ENCODE measurements at regions not wholly inside any gene's neighbourhood (a gene's known extent, or its start where the extent isn't known, plus 50 kb on each side); places are given as distances from the start of the nearest gene placed in this dataset.

DNA sequence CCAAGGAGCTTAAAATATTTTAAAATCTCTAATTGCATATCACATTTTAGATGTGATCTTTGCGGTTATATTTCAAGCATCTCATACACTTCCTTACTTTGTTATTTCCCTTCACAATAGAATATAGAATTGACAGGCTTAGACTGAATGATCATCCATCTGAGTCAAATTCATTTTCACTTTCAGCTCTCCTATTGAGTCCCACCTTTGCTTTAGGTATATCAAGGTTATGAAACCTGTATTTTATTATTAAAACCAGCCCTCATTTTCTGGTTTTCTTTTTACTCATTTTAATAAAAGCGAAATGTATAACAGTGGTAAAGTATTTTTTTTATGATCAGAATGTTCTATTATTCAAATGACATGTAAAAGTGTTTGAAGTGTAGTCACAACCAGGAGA is 162.9 kb upstream of the KYNU start:
- no peak for TF ChIP-seq HNF4A (conservative IDR thresholded peaks at IDR 0.05)
- TF ChIP-seq JUND (IDR thresholded peaks at IDR 0.05) = no peak
- no peak for TF ChIP-seq REST (IDR thresholded peaks at IDR 0.05)
- no peak for TF ChIP-seq ATF3 (IDR thresholded peaks at IDR 0.05)
- TF ChIP-seq FOXA1 (IDR thresholded peaks at IDR 0.05) = no peak
- no peak for TF ChIP-seq FOXA2 (IDR thresholded peaks at IDR 0.05)
- no peak for TF ChIP-seq TAF1 (conservative IDR thresholded peaks at IDR 0.05)
- TF ChIP-seq EGR1 (IDR thresholded peaks at IDR 0.05; ENCODE audit: low read depth in 2 of 2) = no peak
- 95% methylated on average over 2 of the region's 2 CpGs for WGBS
- Histone ChIP-seq H3K36me3 (ENCODE audit: control insufficient read depth in 4 of 4, insufficient read depth in 3 of 4, low read depth in 1 of 4, low read length in 3 of 4) (no peaks in the 10 kb centered on the region), H3K9me3 (ENCODE audit: control insufficient read depth in 4 of 4, low read length in 3 of 4) (no peaks in the 10 kb centered on the region), H3K27me3 (ENCODE audit: control insufficient read depth in 4 of 4, insufficient read depth in 4 of 4, low read length in 3 of 4) (no peaks in the 10 kb centered on the region), H3K4me1 (ENCODE audit: control insufficient read depth in 4 of 4, insufficient read depth in 4 of 4, low read length in 3 of 4) (no peaks in the 10 kb centered on the region), H3K27ac (ENCODE audit: low read depth in 1 of 2, low read length in 2 of 2) (no peak overlapping the region), H3K4me3 (ENCODE audit: low read depth in 1 of 3, low read length in 3 of 3) (no peak overlapping the region), H3K9ac (ENCODE audit: low read depth in 1 of 2, low read length in 2 of 2) (no peak overlapping the region)
- no peak for DNase-seq (ENCODE audit: low spot score)

GRCh38 chr2:142710336-142710735 is 167.1 kb upstream of the KYNU start:
- Histone ChIP-seq H3K27me3 (ENCODE audit: control insufficient read depth in 4 of 4, insufficient read depth in 4 of 4, low read length in 3 of 4) (no peaks in the 10 kb centered on the region), H3K9me3 (ENCODE audit: control insufficient read depth in 4 of 4, low read length in 3 of 4) (no peaks in the 10 kb centered on the region), H3K9ac (ENCODE audit: low read depth in 1 of 2, low read length in 2 of 2) (no peak overlapping the region), H3K27ac (ENCODE audit: low read depth in 1 of 2, low read length in 2 of 2) (no peak overlapping the region), H3K4me3 (ENCODE audit: low read depth in 1 of 3, low read length in 3 of 3) (no peak overlapping the region), H3K36me3 (ENCODE audit: control insufficient read depth in 4 of 4, insufficient read depth in 3 of 4, low read depth in 1 of 4, low read length in 3 of 4) (no peaks in the 10 kb centered on the region), H3K4me1 (ENCODE audit: control insufficient read depth in 4 of 4, insufficient read depth in 4 of 4, low read length in 3 of 4) (no peaks in the 10 kb centered on the region)
- TF ChIP-seq GABPA (IDR thresholded peaks at IDR 0.05 in 1 of 2, conservative IDR thresholded peaks at IDR 0.05 in 1 of 2) = no peak
- no peak for TF ChIP-seq FOXA1 (IDR thresholded peaks at IDR 0.05)
- TF ChIP-seq HNF4A (conservative IDR thresholded peaks at IDR 0.05) = no peak
- TF ChIP-seq HNF4G (IDR thresholded peaks at IDR 0.05) = no peak
- TF ChIP-seq TAF1 (conservative IDR thresholded peaks at IDR 0.05) = no peak
- TF ChIP-seq SP1 (IDR thresholded peaks at IDR 0.05) = no peak
- no peak for TF ChIP-seq JUND (IDR thresholded peaks at IDR 0.05)
- TF ChIP-seq, protein P1, sequence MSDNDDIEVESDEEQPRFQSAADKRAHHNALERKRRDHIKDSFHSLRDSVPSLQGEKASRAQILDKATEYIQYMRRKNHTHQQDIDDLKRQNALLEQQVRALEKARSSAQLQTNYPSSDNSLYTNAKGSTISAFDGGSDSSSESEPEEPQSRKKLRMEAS (IDR thresholded peaks at IDR 0.05) = no peak
- no peak for TF ChIP-seq NR2F2 (IDR thresholded peaks at IDR 0.05)
- no peak for TF ChIP-seq RAD21 (IDR thresholded peaks at IDR 0.05)
- no peak for TF ChIP-seq EGR1 (IDR thresholded peaks at IDR 0.05; ENCODE audit: low read depth in 2 of 2)
- no peak for TF ChIP-seq ATF3 (IDR thresholded peaks at IDR 0.05)
- TF ChIP-seq CTCF (IDR thresholded peaks at IDR 0.05; ENCODE audit: low read depth, low read length, missing input control) = no peak
- TF ChIP-seq RXRA (IDR thresholded peaks at IDR 0.05) = no peak
- DNase-seq (ENCODE audit: low spot score) = no peak
- 60% methylated on average over 1 of the region's 1 CpG for WGBS
